ENCODE measurements at regions not wholly inside any gene's neighbourhood (a gene's known extent, or its start where the extent isn't known, plus 50 kb on each side); places are given as distances from the start of the nearest gene placed in this dataset.

DNA sequence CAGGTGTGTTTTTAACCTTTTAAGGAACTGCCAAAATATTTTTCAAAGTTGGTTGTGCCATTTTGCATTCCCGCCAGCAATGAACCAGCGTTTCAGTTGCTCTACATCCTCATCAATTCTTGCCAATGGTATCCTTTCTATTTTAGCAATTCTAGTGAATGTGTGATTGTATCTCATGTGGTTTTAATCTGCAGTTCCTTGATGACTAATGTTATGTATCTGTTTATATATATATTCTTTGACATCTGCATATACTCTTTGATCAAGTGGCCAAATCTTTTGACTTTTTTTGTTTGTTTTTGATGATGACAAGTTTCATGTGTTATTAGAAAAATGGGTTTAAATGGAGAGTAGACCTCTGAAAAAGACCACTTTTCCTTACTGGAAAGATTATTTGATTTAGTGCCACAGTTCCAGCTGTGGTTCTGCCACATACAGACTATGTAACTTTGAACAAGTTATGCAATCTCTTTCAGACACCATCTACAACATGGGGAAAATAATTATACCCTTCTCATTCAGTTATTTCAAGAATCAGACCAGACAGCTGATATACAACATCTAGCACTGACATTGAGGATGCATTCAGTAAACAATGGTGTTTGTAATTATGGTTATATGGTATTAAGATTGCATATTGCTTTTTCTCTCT, 146.3 kb upstream of the CNOT2 start:
- Histone ChIP-seq H3K27ac (no peak overlapping the region), H3K36me3 (ENCODE audit: insufficient read depth in 1 of 2, low read depth in 1 of 2) (no peaks in the 10 kb centered on the region), H3K27me3 (ENCODE audit: insufficient read depth in 3 of 3, low read length in 2 of 3) (no peaks in the 10 kb centered on the region), H3K9me3 (no peaks in the 10 kb centered on the region), H3K4me1 (no peaks in the 10 kb centered on the region), H3K4me3 (no peak overlapping the region)
- WGBS, 3 donors = 90 to 96% (median 95%) methylated on average over 2 of the region's 2 CpGs
- ATAC-seq (no peak), DNase-seq (no peak)
- intact Hi-C loops (cut with DNase I) = no loop called here
- TF ChIP-seq, protein P1, sequence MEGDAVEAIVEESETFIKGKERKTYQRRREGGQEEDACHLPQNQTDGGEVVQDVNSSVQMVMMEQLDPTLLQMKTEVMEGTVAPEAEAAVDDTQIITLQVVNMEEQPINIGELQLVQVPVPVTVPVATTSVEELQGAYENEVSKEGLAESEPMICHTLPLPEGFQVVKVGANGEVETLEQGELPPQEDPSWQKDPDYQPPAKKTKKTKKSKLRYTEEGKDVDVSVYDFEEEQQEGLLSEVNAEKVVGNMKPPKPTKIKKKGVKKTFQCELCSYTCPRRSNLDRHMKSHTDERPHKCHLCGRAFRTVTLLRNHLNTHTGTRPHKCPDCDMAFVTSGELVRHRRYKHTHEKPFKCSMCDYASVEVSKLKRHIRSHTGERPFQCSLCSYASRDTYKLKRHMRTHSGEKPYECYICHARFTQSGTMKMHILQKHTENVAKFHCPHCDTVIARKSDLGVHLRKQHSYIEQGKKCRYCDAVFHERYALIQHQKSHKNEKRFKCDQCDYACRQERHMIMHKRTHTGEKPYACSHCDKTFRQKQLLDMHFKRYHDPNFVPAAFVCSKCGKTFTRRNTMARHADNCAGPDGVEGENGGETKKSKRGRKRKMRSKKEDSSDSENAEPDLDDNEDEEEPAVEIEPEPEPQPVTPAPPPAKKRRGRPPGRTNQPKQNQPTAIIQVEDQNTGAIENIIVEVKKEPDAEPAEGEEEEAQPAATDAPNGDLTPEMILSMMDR (IDR thresholded peaks at IDR 0.05) = no peak

DNA sequence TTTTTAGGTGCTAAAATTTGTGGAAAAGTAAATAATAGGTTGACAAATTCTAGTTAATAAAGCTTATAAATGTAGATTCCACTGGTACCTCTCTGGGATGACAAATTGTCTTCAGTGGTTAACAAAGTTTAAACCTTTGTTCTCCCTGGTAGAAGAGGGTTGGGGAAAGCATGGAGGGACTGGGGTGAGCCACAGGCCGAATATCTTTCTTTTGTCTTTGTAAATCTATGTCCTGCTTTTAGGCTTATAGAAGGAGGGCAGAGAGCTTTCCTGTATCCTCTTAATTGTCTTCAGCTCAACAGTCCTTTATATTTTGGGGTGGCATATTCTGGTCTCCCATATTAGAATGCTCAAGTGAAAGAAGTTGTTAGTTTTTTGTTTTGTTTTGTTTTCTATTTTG, 142.2 kb upstream of the CNOT2 start:
- Histone ChIP-seq H3K4me3 (no peak overlapping the region), H3K27me3 (ENCODE audit: insufficient read depth in 3 of 3, low read length in 2 of 3) (no peaks in the 10 kb centered on the region), H3K27ac (no peak overlapping the region), H3K9me3 (no peaks in the 10 kb centered on the region), H3K4me1 (no peaks in the 10 kb centered on the region), H3K36me3 (ENCODE audit: insufficient read depth in 1 of 2, low read depth in 1 of 2) (no peaks in the 10 kb centered on the region)
- ATAC-seq = no peak
- 81 to 88% (median 84%) methylated on average over 1 of the region's 1 CpG for WGBS, 3 donors
- intact Hi-C loops (cut with DNase I) = no loop called here
- no peak for DNase-seq
- TF ChIP-seq, protein P1 (IDR thresholded peaks at IDR 0.05) = no peak

DNA sequence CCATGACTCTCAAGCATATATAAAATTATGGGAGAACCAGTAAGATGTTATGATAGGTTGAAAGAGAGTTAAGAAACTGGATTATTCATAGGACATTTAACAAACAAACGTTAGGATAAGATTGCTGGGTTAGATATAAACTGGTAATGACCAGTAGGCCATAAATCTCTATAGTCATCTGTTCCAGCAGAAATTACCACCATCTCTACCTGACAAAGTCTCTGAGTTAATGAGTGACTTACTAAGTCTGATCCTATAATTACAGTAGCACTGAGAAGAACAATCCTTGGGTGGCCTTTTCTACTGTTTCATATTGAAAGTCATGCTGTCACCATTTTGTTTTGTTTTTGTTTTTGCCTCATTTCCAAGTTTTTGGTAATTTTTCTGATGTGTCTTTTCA, 136.9 kb upstream of the CNOT2 start:
- TF ChIP-seq, protein P1 (IDR thresholded peaks at IDR 0.05) = no peak
- H3K4me1 ChIP-seq = no peaks in the 10 kb centered on the region
- no peak overlapping the region for H3K4me3 ChIP-seq
- H3K27me3 ChIP-seq (ENCODE audit: insufficient read depth in 3 of 3, low read length in 2 of 3) = no peaks in the 10 kb centered on the region
- intact Hi-C loops (cut with DNase I) = no loop called here
- DNase-seq (no peak), ATAC-seq (no peak)
- H3K27ac ChIP-seq = no peak overlapping the region
- no peaks in the 10 kb centered on the region for H3K36me3 ChIP-seq (ENCODE audit: insufficient read depth in 1 of 2, low read depth in 1 of 2)
- peaks cover 14% of the 10 kb centered on the region for H3K9me3 ChIP-seq
- 54 to 69% (median 66%) methylated on average over 1 of the region's 1 CpG for WGBS, 3 donors

GRCh38 chr12:70110085-70110484, 133.1 kb upstream of the CNOT2 start:
- ATAC-seq = no peak
- Histone ChIP-seq H3K9me3 (peaks cover 14% of the 10 kb centered on the region), H3K4me1 (no peaks in the 10 kb centered on the region), H3K27ac (no peak overlapping the region), H3K27me3 (ENCODE audit: insufficient read depth in 3 of 3, low read length in 2 of 3) (no peaks in the 10 kb centered on the region), H3K4me3 (no peak overlapping the region), H3K36me3 (ENCODE audit: insufficient read depth in 1 of 2, low read depth in 1 of 2) (no peaks in the 10 kb centered on the region)
- DNase-seq = no peak
- 74 to 81% (median 74%) methylated on average over 1 of the region's 1 CpG for WGBS, 3 donors
- intact Hi-C loops (cut with DNase I) = no loop called here
- TF ChIP-seq, protein P1 (IDR thresholded peaks at IDR 0.05) = no peak

DNA sequence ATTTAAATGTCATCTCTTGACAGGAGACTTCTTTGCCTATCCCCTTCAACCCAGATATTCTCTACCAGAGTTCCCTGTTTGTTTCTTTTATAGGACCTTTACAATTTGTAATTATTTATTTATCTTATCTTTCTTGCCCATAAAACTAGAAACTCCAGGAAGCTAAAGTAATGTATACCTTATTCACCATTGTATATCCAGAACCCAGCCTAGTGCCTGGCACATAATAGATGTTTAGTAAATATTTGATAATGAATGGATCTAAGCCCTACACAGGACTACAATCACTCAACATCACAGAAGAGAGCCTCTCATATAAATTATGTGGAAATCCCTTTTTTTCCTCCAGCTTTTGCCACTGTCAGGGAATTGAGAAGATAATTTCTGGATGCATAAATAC, 125.6 kb upstream of the CNOT2 start:
- Histone ChIP-seq H3K36me3 (ENCODE audit: insufficient read depth in 1 of 2, low read depth in 1 of 2) (no peaks in the 10 kb centered on the region), H3K9me3 (no peaks in the 10 kb centered on the region), H3K27ac (no peak overlapping the region), H3K4me1 (no peaks in the 10 kb centered on the region), H3K27me3 (ENCODE audit: insufficient read depth in 3 of 3, low read length in 2 of 3) (no peaks in the 10 kb centered on the region), H3K4me3 (no peak overlapping the region)
- DNase-seq (no peak), ATAC-seq (no peak)
- intact Hi-C loops (cut with DNase I) = no loop called here
- TF ChIP-seq, protein P1 (IDR thresholded peaks at IDR 0.05) = no peak
